ENCODE measurements at regions not wholly inside any gene's neighbourhood (a gene's known extent, or its start where the extent isn't known, plus 50 kb on each side); places are given as distances from the start of the nearest gene placed in this dataset.
A peak's percentile ranks its signal among the peaks of the same experiment; 100 is the strongest.

DNA sequence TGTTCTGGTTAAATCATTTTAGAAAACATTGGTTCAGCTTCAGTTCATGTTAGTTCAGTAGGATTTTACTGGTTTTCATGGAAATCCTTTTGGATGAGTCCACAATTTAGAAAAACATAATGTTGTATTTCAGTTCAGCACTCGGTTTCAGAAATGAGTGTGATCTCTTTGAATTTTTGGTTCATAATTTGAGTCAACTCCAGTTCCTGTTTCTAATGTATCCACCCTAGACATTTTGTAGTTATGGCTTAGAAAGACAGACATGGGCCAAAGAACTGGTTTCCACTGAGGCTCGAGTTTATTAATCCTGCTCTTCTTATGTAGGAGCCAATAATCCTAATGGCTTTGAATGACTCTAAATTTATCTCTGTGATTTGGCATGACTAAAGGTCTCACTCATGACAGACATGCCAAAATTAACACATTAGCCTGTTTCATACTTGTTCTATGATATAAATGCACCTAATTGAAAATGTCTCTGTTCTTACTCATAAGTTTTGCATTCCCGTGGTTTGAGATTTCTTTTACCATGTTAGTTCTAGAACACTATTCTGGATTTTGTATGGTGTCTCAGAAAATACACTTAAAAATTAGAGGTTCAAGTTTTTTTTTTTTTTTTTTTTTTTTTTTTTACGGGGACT, 82.3 kb upstream of the SPRED2 start:
- no peaks in the 10 kb centered on the region for H4K20me1 ChIP-seq (ENCODE audit: low read depth, low read length)
- no peaks in the 10 kb centered on the region for H3K79me2 ChIP-seq (ENCODE audit: insufficient read depth, low read length)
- no peaks in the 10 kb centered on the region for H3K9me2 ChIP-seq (replicated peaks; ENCODE audit: insufficient read depth, low read length)
- H2AFZ ChIP-seq (ENCODE audit: low read depth, low read length, severe bottlenecking): no peak overlapping the region
- no peaks in the 10 kb centered on the region for H3F3A ChIP-seq (ENCODE audit: insufficient read depth)
- H3K36me3 ChIP-seq (ENCODE audit: low read length): no peaks in the 10 kb centered on the region
- no peak overlapping the region for H3K4me3 ChIP-seq (ENCODE audit: insufficient read depth, low read length, poor library complexity, severe bottlenecking)
- TF ChIP-seq EZH2phosphoT487 (conservative IDR thresholded peaks at IDR 0.05; ENCODE audit: low read length): no peak
- TF ChIP-seq, protein P1, sequence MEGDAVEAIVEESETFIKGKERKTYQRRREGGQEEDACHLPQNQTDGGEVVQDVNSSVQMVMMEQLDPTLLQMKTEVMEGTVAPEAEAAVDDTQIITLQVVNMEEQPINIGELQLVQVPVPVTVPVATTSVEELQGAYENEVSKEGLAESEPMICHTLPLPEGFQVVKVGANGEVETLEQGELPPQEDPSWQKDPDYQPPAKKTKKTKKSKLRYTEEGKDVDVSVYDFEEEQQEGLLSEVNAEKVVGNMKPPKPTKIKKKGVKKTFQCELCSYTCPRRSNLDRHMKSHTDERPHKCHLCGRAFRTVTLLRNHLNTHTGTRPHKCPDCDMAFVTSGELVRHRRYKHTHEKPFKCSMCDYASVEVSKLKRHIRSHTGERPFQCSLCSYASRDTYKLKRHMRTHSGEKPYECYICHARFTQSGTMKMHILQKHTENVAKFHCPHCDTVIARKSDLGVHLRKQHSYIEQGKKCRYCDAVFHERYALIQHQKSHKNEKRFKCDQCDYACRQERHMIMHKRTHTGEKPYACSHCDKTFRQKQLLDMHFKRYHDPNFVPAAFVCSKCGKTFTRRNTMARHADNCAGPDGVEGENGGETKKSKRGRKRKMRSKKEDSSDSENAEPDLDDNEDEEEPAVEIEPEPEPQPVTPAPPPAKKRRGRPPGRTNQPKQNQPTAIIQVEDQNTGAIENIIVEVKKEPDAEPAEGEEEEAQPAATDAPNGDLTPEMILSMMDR (IDR thresholded peaks at IDR 0.05; ENCODE audit: insufficient read depth, low read length, poor library complexity, severe bottlenecking): no peak
- H3K4me2 ChIP-seq (ENCODE audit: low read depth, low read length, poor library complexity, severe bottlenecking): no peak overlapping the region
- no peak overlapping the region for H3K9ac ChIP-seq (ENCODE audit: low read length)
- no peaks in the 10 kb centered on the region for H3K9me3 ChIP-seq (ENCODE audit: insufficient read depth, low read length)
- no peak overlapping the region for H3K27ac ChIP-seq (ENCODE audit: low read depth, low read length)
- H3K27me3 ChIP-seq (ENCODE audit: low read length): no peaks in the 10 kb centered on the region

DNA sequence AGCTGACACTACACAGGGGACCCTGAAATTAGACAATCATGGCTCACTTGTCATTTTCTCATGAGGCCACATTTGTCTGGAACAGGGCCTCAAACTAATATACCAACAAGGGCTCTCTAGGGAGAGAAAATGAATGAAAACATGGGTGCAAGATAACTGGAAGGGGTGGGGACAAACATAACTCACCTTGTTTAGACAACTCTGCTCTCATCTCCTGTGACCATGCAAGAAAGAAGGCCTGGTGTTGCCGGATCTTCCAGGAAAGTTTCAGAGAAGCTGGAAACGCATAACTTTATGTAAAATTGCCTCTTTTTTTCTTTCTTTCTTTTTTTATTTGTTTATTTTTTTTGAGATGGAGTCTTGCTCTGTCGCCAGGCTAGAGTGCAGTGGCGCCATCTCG, 80.4 kb upstream of the SPRED2 start:
- Histone ChIP-seq H3F3A (ENCODE audit: insufficient read depth) (no peaks in the 10 kb centered on the region), H3K9me2 (replicated peaks; ENCODE audit: insufficient read depth, low read length) (no peaks in the 10 kb centered on the region), H3K27ac (ENCODE audit: low read depth, low read length) (no peak overlapping the region), H3K4me3 (ENCODE audit: insufficient read depth, low read length, poor library complexity, severe bottlenecking) (no peak overlapping the region), H4K20me1 (ENCODE audit: low read depth, low read length) (no peaks in the 10 kb centered on the region), H3K36me3 (ENCODE audit: low read length) (no peaks in the 10 kb centered on the region), H3K79me2 (ENCODE audit: insufficient read depth, low read length) (no peaks in the 10 kb centered on the region), H2AFZ (ENCODE audit: low read depth, low read length, severe bottlenecking) (no peak overlapping the region), H3K4me2 (ENCODE audit: low read depth, low read length, poor library complexity, severe bottlenecking) (no peak overlapping the region), H3K9me3 (ENCODE audit: insufficient read depth, low read length) (no peaks in the 10 kb centered on the region), H3K27me3 (ENCODE audit: low read length) (no peaks in the 10 kb centered on the region), H3K9ac (ENCODE audit: low read length) (no peak overlapping the region)
- TF ChIP-seq, protein P1 (IDR thresholded peaks at IDR 0.05; ENCODE audit: insufficient read depth, low read length, poor library complexity, severe bottlenecking): no peak
- no peak for TF ChIP-seq EZH2phosphoT487 (conservative IDR thresholded peaks at IDR 0.05; ENCODE audit: low read length)

DNA sequence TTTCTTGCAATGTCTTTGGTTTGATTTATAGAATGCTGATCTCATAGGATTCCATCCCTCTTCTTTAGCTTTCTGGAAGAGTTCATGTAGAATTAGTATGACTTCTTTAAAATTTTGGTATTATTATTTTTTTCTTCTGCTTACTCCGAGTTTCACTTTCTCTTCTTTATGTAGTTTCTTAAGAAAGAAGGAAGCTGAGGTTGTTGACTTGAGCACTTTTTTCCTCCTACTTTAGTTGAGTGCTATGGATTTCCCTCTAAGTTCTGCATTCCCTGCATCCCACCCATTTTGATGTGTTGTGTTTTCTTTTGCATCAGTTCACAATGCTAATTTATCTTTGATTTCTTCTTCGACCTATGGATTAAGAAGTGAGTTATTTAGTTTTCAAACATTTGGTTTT, 78.9 kb upstream of the SPRED2 start:
- no peaks in the 10 kb centered on the region for H3K27me3 ChIP-seq (ENCODE audit: low read length)
- no peaks in the 10 kb centered on the region for H3K9me3 ChIP-seq (ENCODE audit: insufficient read depth, low read length)
- no peaks in the 10 kb centered on the region for H3K79me2 ChIP-seq (ENCODE audit: insufficient read depth, low read length)
- H3K36me3 ChIP-seq (ENCODE audit: low read length): no peaks in the 10 kb centered on the region
- no peak overlapping the region for H3K9ac ChIP-seq (ENCODE audit: low read length)
- H3K9me2 ChIP-seq (replicated peaks; ENCODE audit: insufficient read depth, low read length): no peaks in the 10 kb centered on the region
- no peak for TF ChIP-seq EZH2phosphoT487 (conservative IDR thresholded peaks at IDR 0.05; ENCODE audit: low read length)
- TF ChIP-seq, protein P1 (IDR thresholded peaks at IDR 0.05; ENCODE audit: insufficient read depth, low read length, poor library complexity, severe bottlenecking): no peak
- H3K27ac ChIP-seq (ENCODE audit: low read depth, low read length): no peak overlapping the region
- H3K4me3 ChIP-seq (ENCODE audit: insufficient read depth, low read length, poor library complexity, severe bottlenecking): no peak overlapping the region
- no peak overlapping the region for H2AFZ ChIP-seq (ENCODE audit: low read depth, low read length, severe bottlenecking)
- H3F3A ChIP-seq (ENCODE audit: insufficient read depth): no peaks in the 10 kb centered on the region
- H3K4me2 ChIP-seq (ENCODE audit: low read depth, low read length, poor library complexity, severe bottlenecking): peak overlapping the region; percentile 34
- no peaks in the 10 kb centered on the region for H4K20me1 ChIP-seq (ENCODE audit: low read depth, low read length)
